Glomerular visceral epithelial cell (primary cell): ENCODE measurements at regions not wholly inside any gene's neighbourhood (a gene's known extent, or its start where the extent isn't known, plus 50 kb on each side); places are given as distances from the start of the nearest gene placed in this dataset.

Experiments
- DNase-seq: peaks from one replicate; pipeline ENCODE4 v3.0.0-alpha.2; 2016; ENCODE audit errors: extremely low spot score

DNA sequence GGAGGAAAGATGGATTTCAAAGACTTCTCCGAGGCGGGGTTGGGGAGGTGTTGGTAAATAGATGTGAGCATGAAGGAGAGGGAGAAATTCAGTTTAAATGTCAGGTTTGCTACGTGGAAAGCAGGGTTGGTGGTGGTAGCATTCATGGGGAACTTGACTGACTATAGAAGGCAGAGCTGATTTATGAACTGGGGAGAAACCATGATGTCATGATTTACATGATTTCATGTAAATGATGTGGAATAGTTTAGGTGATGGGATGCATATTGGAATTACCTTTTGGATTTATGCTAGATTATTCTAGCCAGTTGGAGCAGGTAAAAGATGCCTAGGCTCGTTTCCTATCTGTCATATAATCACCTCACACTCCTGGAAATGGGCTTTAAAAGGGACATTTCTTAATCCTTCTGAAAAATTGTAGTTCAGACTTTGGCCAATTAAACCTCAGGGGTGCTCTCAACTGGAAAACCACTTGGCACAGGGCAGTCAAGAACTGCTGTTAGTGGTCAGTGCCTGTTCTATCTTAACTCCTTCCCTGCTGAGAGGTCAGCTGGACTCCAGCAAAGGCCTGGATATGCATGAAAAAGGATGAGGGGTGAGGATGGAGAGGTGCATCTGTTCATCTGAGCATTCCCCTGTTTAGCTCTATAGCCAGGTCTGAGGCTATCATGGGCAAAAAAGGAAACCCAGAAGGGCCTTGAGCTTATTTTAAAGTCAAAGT is 50.1 kb upstream of the BASP1 start:
- DNase-seq = peak; percentile 68
